ENCODE measurements at regions not wholly inside any gene's neighbourhood (a gene's known extent, or its start where the extent isn't known, plus 50 kb on each side); places are given as distances from the start of the nearest gene placed in this dataset.
A peak's percentile ranks its signal among the peaks of the same experiment; 100 is the strongest.

GRCh38 chr14:42004321-42004720 lies 397.6 kb downstream of the LRFN5 start:
- FAIRE-seq: no peak
- H3K4me3 ChIP-seq (ENCODE audit: low read depth, low read length): no peak overlapping the region
- no peaks in the 10 kb centered on the region for H3K27me3 ChIP-seq (ENCODE audit: control insufficient read depth, insufficient read depth, low read length)
- no peak for TF ChIP-seq CTCF (IDR thresholded peaks at IDR 0.05; ENCODE audit: insufficient read depth, low read length, severe bottlenecking)
- H3K36me3 ChIP-seq (ENCODE audit: control insufficient read depth, insufficient read depth, low read length): no peaks in the 10 kb centered on the region
- no peak for DNase-seq (ENCODE audit: low read depth)

GRCh38 chr14:42002141-42002540 lies 395.5 kb downstream of the LRFN5 start:
- Histone ChIP-seq H3K36me3 (ENCODE audit: control insufficient read depth, insufficient read depth, low read length) (no peaks in the 10 kb centered on the region), H3K4me3 (ENCODE audit: low read depth, low read length) (no peak overlapping the region), H3K27me3 (ENCODE audit: control insufficient read depth, insufficient read depth, low read length) (no peaks in the 10 kb centered on the region)
- TF ChIP-seq CTCF (IDR thresholded peaks at IDR 0.05; ENCODE audit: insufficient read depth, low read length, severe bottlenecking): no peak
- DNase-seq (ENCODE audit: low read depth) (peak; percentile 5), FAIRE-seq (no peak)

- TF ChIP-seq CTCF (IDR thresholded peaks at IDR 0.05; ENCODE audit: insufficient read depth, low read length, severe bottlenecking): no peak
- no peak for DNase-seq (ENCODE audit: low read depth)
- no peak overlapping the region for H3K4me3 ChIP-seq (ENCODE audit: low read depth, low read length)
- FAIRE-seq: no peak
- H3K36me3 ChIP-seq (ENCODE audit: control insufficient read depth, insufficient read depth, low read length): no peaks in the 10 kb centered on the region
- H3K27me3 ChIP-seq (ENCODE audit: control insufficient read depth, insufficient read depth, low read length): no peaks in the 10 kb centered on the region
Measured at GRCh38 chr14:42001431-42001830, 394.8 kb downstream of the LRFN5 start.

GRCh38 chr14:42000450-42000849 lies 393.8 kb downstream of the LRFN5 start:
- H3K4me3 ChIP-seq (ENCODE audit: low read depth, low read length): no peak overlapping the region
- no peak for TF ChIP-seq CTCF (IDR thresholded peaks at IDR 0.05; ENCODE audit: insufficient read depth, low read length, severe bottlenecking)
- no peaks in the 10 kb centered on the region for H3K36me3 ChIP-seq (ENCODE audit: control insufficient read depth, insufficient read depth, low read length)
- DNase-seq (ENCODE audit: low read depth) (peak; percentile 53), FAIRE-seq (no peak)
- H3K27me3 ChIP-seq (ENCODE audit: control insufficient read depth, insufficient read depth, low read length): no peaks in the 10 kb centered on the region

- FAIRE-seq (no peak), DNase-seq (ENCODE audit: low read depth) (no peak)
- no peaks in the 10 kb centered on the region for H3K27me3 ChIP-seq (ENCODE audit: control insufficient read depth, insufficient read depth, low read length)
- H3K4me3 ChIP-seq (ENCODE audit: low read depth, low read length): no peak overlapping the region
- no peak for TF ChIP-seq CTCF (IDR thresholded peaks at IDR 0.05; ENCODE audit: insufficient read depth, low read length, severe bottlenecking)
- H3K36me3 ChIP-seq (ENCODE audit: control insufficient read depth, insufficient read depth, low read length): no peaks in the 10 kb centered on the region
Measured at GRCh38 chr14:41993687-41994086, 387.0 kb downstream of the LRFN5 start.

GRCh38 chr14:41986700-41987099 lies 380.0 kb downstream of the LRFN5 start:
- peak; percentile 58 for DNase-seq (ENCODE audit: low read depth)
- FAIRE-seq: no peak

More at GRCh38 chr14:41986700-41987099, 380.0 kb downstream of the LRFN5 start:
- Histone ChIP-seq H3K36me3 (ENCODE audit: control insufficient read depth, insufficient read depth, low read length) (no peaks in the 10 kb centered on the region), H3K4me3 (ENCODE audit: low read depth, low read length) (no peak overlapping the region), H3K27me3 (ENCODE audit: control insufficient read depth, insufficient read depth, low read length) (no peaks in the 10 kb centered on the region)
- TF ChIP-seq CTCF (IDR thresholded peaks at IDR 0.05; ENCODE audit: insufficient read depth, low read length, severe bottlenecking): no peak
